SK-N-SH (cell line): ENCODE measurements at regions not wholly inside any gene's neighbourhood (a gene's known extent, or its start where the extent isn't known, plus 50 kb on each side); places are given as distances from the start of the nearest gene placed in this dataset.

Source experiments
- CTCF ChIA-PET: fragments of 300-600, 350-600 bp; formaldehyde crosslinking; extraction: SDS; loops from one replicate; lab custom pipeline; 2021; lab: Yijun Ruan, JAX
- POLR2A ChIA-PET: fragments of 350-600 bp; sonication (Branson Sonifier 250); formaldehyde crosslinking; extraction: SDS; loops from one replicate; lab custom pipeline; 2020; ENCODE audit warnings: antibody characterized with exemption, inconsistent platforms; lab: Yijun Ruan, JAX
- DNase-seq: peaks from one replicate; pipeline ENCODE4 v3.0.0; 2012
- H2AFZ ChIP-seq: fragments of 200-600 bp; sonication (generic); 2 replicates; pipeline ENCODE4 v1.8.1; 2016; ENCODE audit warnings: antibody characterized with exemption, mild to moderate bottlenecking, low read depth
- H3F3A ChIP-seq: fragments of 200-600 bp; sonication (generic); replicated peaks from 2 replicates; pipeline ENCODE3; 2016; ENCODE audit warnings: antibody characterized with exemption, mild to moderate bottlenecking; ENCODE audit not compliant: insufficient read depth
- H3K27ac ChIP-seq, 2 experiments: fragments of 200-500 bp in 1 of 2; fragments of 200-600 bp in 1 of 2; sonication (Bioruptor generic) in 1 of 2; sonication (generic), shearing (Covaris generic) in 1 of 2; 2 replicates each; pipeline versions ENCODE4 v1.5.1 to v1.6.1; 2014 to 2016; ENCODE audit warnings: low read depth in 2 of 2, inconsistent platforms in 1 of 2, low read length in 1 of 2, mild to moderate bottlenecking in 1 of 2, mixed read lengths in 1 of 2
- H3K27me3 ChIP-seq: fragments of 200-600 bp; sonication (generic), shearing (Covaris generic); 2 replicates; pipeline ENCODE4 v1.6.1; 2016; ENCODE audit warnings: mixed run types; ENCODE audit not compliant: insufficient read depth
- H3K36me3 ChIP-seq, 2 experiments: fragments of 200-500 bp in 1 of 2; fragments of 200-600 bp in 1 of 2; sonication (Bioruptor generic) in 1 of 2; sonication (generic) in 1 of 2; replicated peaks in 1 of 2; 2 replicates each; pipeline versions ENCODE3 to v1.5.1; 2014 to 2016; ENCODE audit warnings: low read length in 1 of 2, mild to moderate bottlenecking in 1 of 2; ENCODE audit not compliant: insufficient read depth in 2 of 2, control insufficient read depth in 1 of 2
- H3K4me1 ChIP-seq, 2 experiments: fragments of 200-500 bp in 1 of 2; fragments of 200-600 bp in 1 of 2; sonication (Bioruptor generic) in 1 of 2; sonication (generic), shearing (Covaris generic) in 1 of 2; 2 replicates each; pipeline versions ENCODE4 v1.5.1 to v1.6.1; 2014 to 2016; ENCODE audit warnings: low read depth in 1 of 2, low read length in 1 of 2, mixed run types in 1 of 2; ENCODE audit not compliant: insufficient read depth in 2 of 2, control insufficient read depth in 1 of 2
- H3K4me2 ChIP-seq: fragments of 200-600 bp; sonication (generic), shearing (Covaris generic); 2 replicates; pipeline ENCODE4 v1.6.1; 2017; ENCODE audit warnings: mixed run types
- H3K4me3 ChIP-seq, 2 experiments: fragments of 200-500 bp in 1 of 2; fragments of 200-600 bp in 1 of 2; sonication (Bioruptor generic) in 1 of 2; sonication (generic), shearing (Covaris generic) in 1 of 2; 2 replicates each; pipeline versions ENCODE4 v1.5.1 to v1.8.1; 2014 to 2016; ENCODE audit warnings: low read depth in 2 of 2, inconsistent platforms in 1 of 2, low read length in 1 of 2, mild to moderate bottlenecking in 1 of 2, mixed read lengths in 1 of 2, moderate library complexity in 1 of 2
- H3K79me2 ChIP-seq: fragments of 200-600 bp; sonication (generic); 2 replicates; pipeline ENCODE4 v1.8.1; 2017; ENCODE audit warnings: mild to moderate bottlenecking; ENCODE audit not compliant: insufficient read depth
- H3K9ac ChIP-seq: fragments of 200-600 bp; sonication (generic); 2 replicates; pipeline ENCODE4 v1.6.1; 2017; ENCODE audit warnings: mixed run types
- H3K9me2 ChIP-seq: fragments of 200-600 bp; sonication (generic); 2 replicates; pipeline ENCODE4 v1.6.1; 2017; ENCODE audit warnings: mixed run types
- H3K9me3 ChIP-seq: fragments of 200-600 bp; sonication (generic); 2 replicates; pipeline ENCODE4 v1.6.1; 2017; ENCODE audit warnings: mixed run types, mild to moderate bottlenecking, moderate library complexity
- H4K20me1 ChIP-seq: fragments of 200-600 bp; sonication (generic); 2 replicates; pipeline ENCODE4 v1.6.1; 2017; ENCODE audit warnings: mild to moderate bottlenecking, mixed run types; ENCODE audit not compliant: insufficient read depth
- CHD2 ChIP-seq: fragments of 150-350 bp; IDR thresholded peaks from 2 replicates; pipeline ENCODE4 v1.6.1; 2018; ENCODE audit warnings: low read length; ENCODE audit not compliant: partially characterized antibody
- EP300 ChIP-seq, 2 experiments: IDR thresholded peaks; 2 replicates each; pipeline versions ENCODE4 v1.4.0 to v1.6.1; 2012; ENCODE audit warnings: borderline replicate concordance in 1 of 2, low read depth in 1 of 2, low read length in 1 of 2
- FOSL2 ChIP-seq: IDR thresholded peaks from 2 replicates; pipeline ENCODE4 v1.4.0; 2012; ENCODE audit warnings: low read depth, mild to moderate bottlenecking, moderate library complexity, borderline replicate concordance
- GABPA ChIP-seq: IDR thresholded peaks from 2 replicates; pipeline ENCODE4 v1.4.0; 2012; ENCODE audit warnings: low read depth, mild to moderate bottlenecking
- JUND ChIP-seq: IDR thresholded peaks from 2 replicates; pipeline ENCODE4 v1.4.0; 2012
- MAX ChIP-seq: IDR thresholded peaks from 2 replicates; pipeline ENCODE4 v1.4.0; 2012; ENCODE audit warnings: low read depth
- MEF2A ChIP-seq: IDR thresholded peaks from 2 replicates; pipeline ENCODE4 v1.4.0; 2012; ENCODE audit warnings: low read depth, borderline replicate concordance
- NFIC ChIP-seq: IDR thresholded peaks from 2 replicates; pipeline ENCODE4 v1.4.0; 2012; ENCODE audit warnings: borderline replicate concordance
- NRF1 ChIP-seq: IDR thresholded peaks from 2 replicates; pipeline ENCODE4 v1.6.1; 2012; ENCODE audit warnings: low read depth, mild to moderate bottlenecking, low read length
- PBX3 ChIP-seq: IDR thresholded peaks from 2 replicates; pipeline ENCODE4; 2012
- RAD21 ChIP-seq: IDR thresholded peaks from 2 replicates; pipeline ENCODE4 v1.6.1; 2012; ENCODE audit warnings: mild to moderate bottlenecking, low read length
- REST ChIP-seq: IDR thresholded peaks from 2 replicates; pipeline ENCODE4 v1.6.1; 2012; ENCODE audit warnings: mild to moderate bottlenecking, low read depth, low read length, moderate library complexity
- RFX5 ChIP-seq: IDR thresholded peaks from 2 replicates; pipeline ENCODE4 v1.6.1; 2012; ENCODE audit warnings: mild to moderate bottlenecking, improper control_type of control experiment, low read length
- RXRA ChIP-seq: IDR thresholded peaks from 2 replicates; pipeline ENCODE4 v1.4.0; 2012; ENCODE audit warnings: low read depth, mild to moderate bottlenecking, borderline replicate concordance
- SIN3A ChIP-seq: IDR thresholded peaks from 2 replicates; pipeline ENCODE4 v1.6.1; 2012; ENCODE audit warnings: low read depth, mild to moderate bottlenecking, low read length, moderate library complexity, borderline replicate concordance
- SMC3 ChIP-seq: IDR thresholded peaks from 2 replicates; pipeline ENCODE4 v1.6.1; 2012; ENCODE audit warnings: low read depth, low read length, improper control_type of control experiment
- TCF12 ChIP-seq: IDR thresholded peaks from 2 replicates; pipeline ENCODE4 v1.4.0; 2012
- WGBS: methylation state at CpG from one replicate; pipeline ENCODE4 v1.1.6; 2017; ENCODE audit warnings: low lambda C conversion rate; 5-methylcytosine and 5-hydroxymethylcytosine counted together
- TF ChIP-seq, protein P1 (sequence below): IDR thresholded peaks from 2 replicates; pipeline ENCODE4 v1.4.0; 2012; ENCODE audit warnings: low read depth, borderline replicate concordance

GRCh38 chr6:144870782-144871181 is 585.6 kb downstream of the UTRN start:
- DNase-seq = no peak
- CTCF ChIA-PET = no interaction called here
- Histone ChIP-seq H3K27me3 (no peaks in the 10 kb centered on the region), H3K27ac (no peak overlapping the region), H3K9ac (no peak overlapping the region), H3K4me1 (no peaks in the 10 kb centered on the region), H3K79me2 (no peaks in the 10 kb centered on the region), H3K9me2 (no peaks in the 10 kb centered on the region), H4K20me1 (no peaks in the 10 kb centered on the region), H3K36me3 (no peaks in the 10 kb centered on the region), H3K4me3 (no peak overlapping the region), H3F3A (no peaks in the 10 kb centered on the region), H2AFZ (no peak overlapping the region), H3K9me3 (no peaks in the 10 kb centered on the region), H3K4me2 (no peak overlapping the region)
- WGBS = 57% methylated on average over 2 of the region's 2 CpGs
- TF ChIP-seq JUND (no peak), EP300 (IDR thresholded peaks at IDR 0.05; ENCODE audit: borderline replicate concordance in 1 of 2, low read depth in 1 of 2, low read length in 1 of 2) (no peak), MEF2A (no peak), RFX5 (no peak), SMC3 (no peak), TCF12 (no peak), MAX (no peak), RXRA (no peak), NRF1 (no peak), SIN3A (no peak), NFIC (no peak), REST (no peak), GABPA (no peak), RAD21 (no peak), CHD2 (no peak), FOSL2 (no peak), PBX3 (no peak)
- TF ChIP-seq, protein P1, sequence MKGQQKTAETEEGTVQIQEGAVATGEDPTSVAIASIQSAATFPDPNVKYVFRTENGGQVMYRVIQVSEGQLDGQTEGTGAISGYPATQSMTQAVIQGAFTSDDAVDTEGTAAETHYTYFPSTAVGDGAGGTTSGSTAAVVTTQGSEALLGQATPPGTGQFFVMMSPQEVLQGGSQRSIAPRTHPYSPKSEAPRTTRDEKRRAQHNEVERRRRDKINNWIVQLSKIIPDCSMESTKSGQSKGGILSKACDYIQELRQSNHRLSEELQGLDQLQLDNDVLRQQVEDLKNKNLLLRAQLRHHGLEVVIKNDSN = no peak
- POLR2A ChIA-PET = no interaction called here
